Hepatocyte (in vitro differentiated cells): ENCODE measurements at regions not wholly inside any gene's neighbourhood (a gene's known extent, or its start where the extent isn't known, plus 50 kb on each side); places are given as distances from the start of the nearest gene placed in this dataset.

Source experiments
- EZH2 ChIP-seq: fragments of 200-600 bp; sonication (generic); IDR thresholded peaks from 2 replicates; pipeline ENCODE4 v1.6.1; 2016; ENCODE audit warnings: antibody characterized with exemption, mild to moderate bottlenecking, borderline replicate concordance
- EZH2phosphoT487 ChIP-seq: fragments of 200-600 bp; sonication (generic); IDR thresholded peaks from one replicate; pipeline ENCODE4 v1.6.1; 2018; ENCODE audit warnings: antibody characterized with exemption, mild to moderate bottlenecking, low read depth, moderate library complexity; ENCODE audit not compliant: unreplicated experiment, severe bottlenecking
- TF ChIP-seq, protein P1 (sequence below): fragments of 200-600 bp; sonication (generic); IDR thresholded peaks from 2 replicates; pipeline ENCODE4 v1.5.1; 2016; ENCODE audit warnings: antibody characterized with exemption, mild to moderate bottlenecking; ENCODE audit not compliant: poor library complexity

GRCh38 chr13:109275852-109276251 lies 510.5 kb downstream of the IRS2 start:
- TF ChIP-seq, protein P1, sequence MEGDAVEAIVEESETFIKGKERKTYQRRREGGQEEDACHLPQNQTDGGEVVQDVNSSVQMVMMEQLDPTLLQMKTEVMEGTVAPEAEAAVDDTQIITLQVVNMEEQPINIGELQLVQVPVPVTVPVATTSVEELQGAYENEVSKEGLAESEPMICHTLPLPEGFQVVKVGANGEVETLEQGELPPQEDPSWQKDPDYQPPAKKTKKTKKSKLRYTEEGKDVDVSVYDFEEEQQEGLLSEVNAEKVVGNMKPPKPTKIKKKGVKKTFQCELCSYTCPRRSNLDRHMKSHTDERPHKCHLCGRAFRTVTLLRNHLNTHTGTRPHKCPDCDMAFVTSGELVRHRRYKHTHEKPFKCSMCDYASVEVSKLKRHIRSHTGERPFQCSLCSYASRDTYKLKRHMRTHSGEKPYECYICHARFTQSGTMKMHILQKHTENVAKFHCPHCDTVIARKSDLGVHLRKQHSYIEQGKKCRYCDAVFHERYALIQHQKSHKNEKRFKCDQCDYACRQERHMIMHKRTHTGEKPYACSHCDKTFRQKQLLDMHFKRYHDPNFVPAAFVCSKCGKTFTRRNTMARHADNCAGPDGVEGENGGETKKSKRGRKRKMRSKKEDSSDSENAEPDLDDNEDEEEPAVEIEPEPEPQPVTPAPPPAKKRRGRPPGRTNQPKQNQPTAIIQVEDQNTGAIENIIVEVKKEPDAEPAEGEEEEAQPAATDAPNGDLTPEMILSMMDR: peak; percentile 28
- TF ChIP-seq EZH2 (no peak), EZH2phosphoT487 (no peak)
